Heart left ventricle (tissue), 16 donors: ENCODE measurements at regions not wholly inside any gene's neighbourhood (a gene's known extent, or its start where the extent isn't known, plus 50 kb on each side); places are given as distances from the start of the nearest gene placed in this dataset.

ENCODE experiments used
- ATAC-seq, 4 donors: fragments of 200-7000 bp; cut with Tn5 transposase; one replicate each; pipeline ENCODE4 v1.9.1; 2020 to 2022; ENCODE audit warnings: moderate library complexity in 4 of 4, mild to moderate bottlenecking in 3 of 4, moderate number of reproducible peaks in 1 of 4
- DNase-seq, 5 donors: peaks; one replicate each; pipeline ENCODE4 v3.0.0-alpha.2; 2020
- H3K27ac ChIP-seq, 12 donors: fragments of 200-600 bp; sonication (generic) in 4 of 12; one replicate each; pipeline versions ENCODE4 v1.5.0 to v1.8.0; 2016 to 2022; ENCODE audit warnings: mild to moderate bottlenecking in 2 of 12
- H3K27me3 ChIP-seq, 9 donors: fragments of 200-600 bp; sonication (generic) in 2 of 9; one replicate each; pipeline versions ENCODE4 v1.5.1 to v1.8.0; 2016 to 2022; ENCODE audit warnings: mild to moderate bottlenecking in 3 of 9
- H3K36me3 ChIP-seq, 9 donors: fragments of 200-600 bp; sonication (generic) in 2 of 9; one replicate each; pipeline versions ENCODE4 v1.5.0 to v1.8.0; 2018 to 2022; ENCODE audit warnings: mild to moderate bottlenecking in 2 of 9
- H3K4me1 ChIP-seq, 12 donors: fragments of 200-600 bp; sonication (generic) in 4 of 12; one replicate each; pipeline versions ENCODE4 v1.5.0 to v1.8.0; 2016 to 2022; ENCODE audit warnings: mild to moderate bottlenecking in 3 of 12
- H3K4me3 ChIP-seq, 12 donors: fragments of 200-600 bp; sonication (generic) in 4 of 12; one replicate each; pipeline versions ENCODE4 v1.5.0 to v1.8.0; 2017 to 2022; ENCODE audit warnings: mild to moderate bottlenecking in 9 of 12, moderate library complexity in 4 of 12
- H3K9me3 ChIP-seq, 12 donors: fragments of 200-600 bp; sonication (generic) in 4 of 12; one replicate each; pipeline versions ENCODE4 v1.5.0 to v1.8.0; 2016 to 2022; ENCODE audit warnings: mild to moderate bottlenecking in 1 of 12
- POLR2A ChIP-seq, 2 donors: fragments of 450-650 bp; IDR thresholded peaks; one replicate each; pipeline ENCODE4 v1.6.1; 2017; ENCODE audit warnings: antibody characterized with exemption in 2 of 2, mild to moderate bottlenecking in 2 of 2, moderate library complexity in 2 of 2
- WGBS, 4 donors: extraction: QIAGEN DNeasy Blood & Tissue Kit in 2 of 4; methylation state at CpG; one replicate each; pipeline versions ENCODE4 v1.1.5 to v1.1.7; 2013 to 2018; 5-methylcytosine and 5-hydroxymethylcytosine counted together
- intact Hi-C, 10 donors: fragments of 100-400 bp; cut with DNase I; formaldehyde crosslinking; loops; one replicate each; pipeline versions ENCODE4 v1.11.1 to v1.14.2; 2022
- TF ChIP-seq, protein P1 (sequence below), 12 donors: fragments of 200-600 bp; sonication (generic) in 4 of 12; IDR thresholded peaks; one replicate each; pipeline versions ENCODE4 v1.5.0 to v1.8.0; 2018 to 2022; ENCODE audit warnings: antibody characterized with exemption in 12 of 12, mild to moderate bottlenecking in 5 of 12
- donor health status: ischemic (EF 13 %, LVEDD 7.1; RV severe dilation, severe dysfunction).
- donor health status: healthy with polysubstance abuse.
- donor health status: DM: no; HTN: yes; CAD: no.
- donor health status: DM: no; HTN: no; CAD: no.
- donor health status: ischemic (EF 25% LVEDD 6.9; RV normal size, moderate dysfunction).
- donor health status: ischemic (EF 25% LVEDD 5.7; RV mildly dilated, moderate dysfunction).
- donor health status: healthy.
- donor health status: DM: yes; HTN: yes; CAD: no.
- donor health status: ischemic (EF 35%, LVEDD 5.7; RV mildly dilated, moderate dysfunction).
- donor health status: nonischemic (EF 11% LVEDD 7.7; RV severe dilation, severe dysfunction).
- donor health status: DM: yes; HTN: yes; CAD: no.
- donor health status: PGD.
- donor health status: ischemic (EF 29% LVEDD 5.4; RV normal size, mild dysfunction).
- donor health status: nonischemic (EF 23%, LVEDD 6.1; RV moderate dilation, normal function).

DNA sequence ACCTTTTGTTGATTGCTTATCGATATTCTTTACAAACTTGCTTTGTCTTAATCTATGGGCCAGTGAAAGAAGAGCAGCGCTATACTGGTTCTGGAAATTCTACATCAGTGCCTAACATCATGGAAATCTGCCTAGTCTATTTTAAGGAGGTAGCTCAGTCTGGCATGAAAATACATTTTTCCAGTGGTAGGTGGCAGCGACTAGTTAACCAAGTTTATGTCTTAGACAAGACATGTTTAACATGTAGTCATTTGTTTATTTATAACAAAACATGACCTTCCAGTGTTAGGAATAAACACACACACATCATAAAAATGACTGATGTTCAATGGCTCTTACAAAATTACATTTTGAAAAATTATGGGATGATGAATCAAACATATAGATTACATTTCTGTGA lies 336.0 kb upstream of the SOX5 start:
- intact Hi-C loops, result no loop called here
- H3K4me1 ChIP-seq, result no peaks in the 10 kb centered on the region
- ATAC-seq, result no peak
- TF ChIP-seq, protein P1, sequence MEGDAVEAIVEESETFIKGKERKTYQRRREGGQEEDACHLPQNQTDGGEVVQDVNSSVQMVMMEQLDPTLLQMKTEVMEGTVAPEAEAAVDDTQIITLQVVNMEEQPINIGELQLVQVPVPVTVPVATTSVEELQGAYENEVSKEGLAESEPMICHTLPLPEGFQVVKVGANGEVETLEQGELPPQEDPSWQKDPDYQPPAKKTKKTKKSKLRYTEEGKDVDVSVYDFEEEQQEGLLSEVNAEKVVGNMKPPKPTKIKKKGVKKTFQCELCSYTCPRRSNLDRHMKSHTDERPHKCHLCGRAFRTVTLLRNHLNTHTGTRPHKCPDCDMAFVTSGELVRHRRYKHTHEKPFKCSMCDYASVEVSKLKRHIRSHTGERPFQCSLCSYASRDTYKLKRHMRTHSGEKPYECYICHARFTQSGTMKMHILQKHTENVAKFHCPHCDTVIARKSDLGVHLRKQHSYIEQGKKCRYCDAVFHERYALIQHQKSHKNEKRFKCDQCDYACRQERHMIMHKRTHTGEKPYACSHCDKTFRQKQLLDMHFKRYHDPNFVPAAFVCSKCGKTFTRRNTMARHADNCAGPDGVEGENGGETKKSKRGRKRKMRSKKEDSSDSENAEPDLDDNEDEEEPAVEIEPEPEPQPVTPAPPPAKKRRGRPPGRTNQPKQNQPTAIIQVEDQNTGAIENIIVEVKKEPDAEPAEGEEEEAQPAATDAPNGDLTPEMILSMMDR (IDR thresholded peaks at IDR 0.05), result no peak
- TF ChIP-seq POLR2A (IDR thresholded peaks at IDR 0.05), result no peak
- no peaks in the 10 kb centered on the region for H3K36me3 ChIP-seq
- no peak overlapping the region for H3K27ac ChIP-seq
- no peaks in the 10 kb centered on the region for H3K27me3 ChIP-seq
- 63 to 69% (median 68%) methylated on average over 3 of the region's 3 CpGs for WGBS, 4 donors
- no peak overlapping the region for H3K4me3 ChIP-seq
- no peaks in the 10 kb centered on the region for H3K9me3 ChIP-seq
- no peak for DNase-seq

GRCh38 chr12:24281341-24281740 lies 331.9 kb upstream of the SOX5 start:
- H3K4me1 ChIP-seq, result no peaks in the 10 kb centered on the region
- no peak for TF ChIP-seq POLR2A (IDR thresholded peaks at IDR 0.05)
- TF ChIP-seq, protein P1 (IDR thresholded peaks at IDR 0.05), result no peak
- H3K27ac ChIP-seq, result no peak overlapping the region
- WGBS, 4 donors, result 89 to 91% (median 90%) methylated on average over 5 of the region's 5 CpGs
- ATAC-seq, result no peak
- H3K27me3 ChIP-seq, result no peaks in the 10 kb centered on the region
- intact Hi-C loops, result no loop called here
- H3K36me3 ChIP-seq, result no peaks in the 10 kb centered on the region
- no peaks in the 10 kb centered on the region for H3K9me3 ChIP-seq
- no peak for DNase-seq
- H3K4me3 ChIP-seq, result no peak overlapping the region

GRCh38 chr12:24280056-24280842 lies 330.8 kb upstream of the SOX5 start:
- intact Hi-C loops, result no loop called here
- TF ChIP-seq, protein P1 (IDR thresholded peaks at IDR 0.05), result no peak
- no peak for TF ChIP-seq POLR2A (IDR thresholded peaks at IDR 0.05)
- H3K4me3 ChIP-seq, result no peak overlapping the region
- no peak overlapping the region for H3K27ac ChIP-seq
- 60 to 67% (median 62%) methylated on average over 6 of the region's 6 CpGs for WGBS, 4 donors
- ATAC-seq (no peak), DNase-seq (no peak)
- H3K27me3 ChIP-seq, result no peaks in the 10 kb centered on the region
- no peaks in the 10 kb centered on the region for H3K36me3 ChIP-seq
- no peaks in the 10 kb centered on the region for H3K4me1 ChIP-seq
- H3K9me3 ChIP-seq, result no peaks in the 10 kb centered on the region

DNA sequence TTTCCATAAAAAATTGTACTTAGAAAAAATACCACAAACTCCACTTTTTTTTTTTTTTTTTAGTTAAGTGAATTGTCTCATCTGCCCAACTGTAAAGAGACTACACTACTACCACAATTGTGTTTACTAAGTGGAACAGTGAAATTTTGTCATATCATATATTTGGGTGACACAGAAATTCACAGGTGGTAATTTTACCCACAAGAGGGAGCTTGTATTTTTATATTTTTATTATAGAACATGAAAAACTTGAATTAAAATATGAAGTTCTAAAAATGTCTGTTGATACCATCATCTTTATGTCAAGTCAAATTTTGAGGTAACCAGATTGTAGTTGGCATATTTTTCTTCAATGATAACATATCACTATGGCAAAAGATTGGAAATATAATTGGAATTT lies 329.4 kb upstream of the SOX5 start:
- H3K4me3 ChIP-seq, result no peak overlapping the region
- intact Hi-C loops, result no loop called here
- ATAC-seq, result no peak

More for the DNA sequence above, 329.4 kb upstream of the SOX5 start:
- no peak overlapping the region for H3K27ac ChIP-seq
- DNase-seq, result no peak
- H3K27me3 ChIP-seq, result no peaks in the 10 kb centered on the region
- H3K4me1 ChIP-seq, result no peaks in the 10 kb centered on the region
- no peaks in the 10 kb centered on the region for H3K9me3 ChIP-seq
- no peaks in the 10 kb centered on the region for H3K36me3 ChIP-seq
- no peak for TF ChIP-seq POLR2A (IDR thresholded peaks at IDR 0.05)
- TF ChIP-seq, protein P1 (IDR thresholded peaks at IDR 0.05), result no peak
